HG02759 (cell line): ENCODE measurements at regions not wholly inside any gene's neighbourhood (a gene's known extent, or its start where the extent isn't known, plus 50 kb on each side); places are given as distances from the start of the nearest gene placed in this dataset.

ENCODE experiments used
- ATAC-seq: cut with Tn5 transposase; IDR thresholded peaks from one replicate; pipeline ENCODE4 v1.9.1; 2021; ENCODE audit warnings: mild to moderate bottlenecking, moderate library complexity; ENCODE audit not compliant: unreplicated experiment

DNA sequence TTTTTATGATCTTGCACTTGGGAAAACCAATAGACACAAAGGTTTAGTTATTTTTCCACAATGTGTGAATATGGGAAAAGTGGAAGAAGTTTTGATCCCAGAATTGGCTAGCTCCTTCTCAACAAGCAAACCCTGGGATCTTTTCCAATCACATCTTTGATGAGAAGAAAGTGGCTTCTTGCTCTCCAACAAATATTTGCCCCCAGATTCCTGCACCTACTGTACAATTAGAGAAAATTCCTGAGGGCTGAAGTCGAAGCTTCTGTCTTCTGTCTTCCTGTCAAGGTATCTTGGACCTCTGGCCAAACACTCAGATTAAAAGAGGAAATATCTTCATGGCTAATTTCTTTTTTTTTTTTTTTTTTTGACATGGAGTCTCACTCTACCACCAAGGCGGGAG is 113.1 kb upstream of the SLC45A1 start:
- ATAC-seq: no peak

DNA sequence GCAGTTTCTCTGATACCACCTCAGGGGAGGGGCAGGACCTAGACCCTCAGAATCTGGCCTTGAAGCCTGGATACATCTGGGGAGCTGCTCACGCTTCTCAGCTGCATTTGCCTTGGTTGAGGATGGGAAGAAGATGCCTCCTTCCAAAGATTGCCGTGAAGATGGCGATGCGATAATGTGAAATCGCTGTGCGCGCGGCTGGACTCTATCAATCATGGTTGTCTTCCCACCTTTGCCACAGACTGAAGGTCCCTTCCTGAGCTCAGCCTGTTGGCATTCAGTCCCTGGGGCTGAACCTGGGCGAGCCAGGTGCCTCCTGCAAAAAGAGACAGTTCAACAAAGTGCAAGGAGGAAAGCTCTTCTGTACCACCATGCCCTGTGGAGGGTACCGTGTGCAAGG is 114.4 kb upstream of the SLC45A1 start:
- ATAC-seq: no peak

DNA sequence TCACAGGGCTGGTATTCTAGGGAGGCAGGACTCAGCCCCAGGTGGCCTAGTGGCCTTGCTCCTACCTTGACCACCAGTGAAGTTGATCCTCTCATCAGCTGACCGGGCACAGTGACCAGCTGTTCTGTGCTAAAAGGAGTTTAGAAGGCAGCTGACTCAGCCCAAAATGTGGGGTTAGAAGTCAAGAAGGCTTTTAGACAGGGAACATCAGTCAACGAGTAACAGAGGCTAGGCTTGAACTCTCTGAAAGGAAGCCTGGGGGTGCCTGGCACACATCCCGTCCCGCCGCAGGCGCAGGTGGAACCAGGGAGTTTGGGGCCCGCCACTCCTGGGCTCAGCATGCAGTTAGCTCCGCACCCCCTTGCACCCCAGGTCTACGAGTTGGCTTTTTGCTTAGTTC is 114.9 kb upstream of the SLC45A1 start:
- ATAC-seq: no peak

DNA sequence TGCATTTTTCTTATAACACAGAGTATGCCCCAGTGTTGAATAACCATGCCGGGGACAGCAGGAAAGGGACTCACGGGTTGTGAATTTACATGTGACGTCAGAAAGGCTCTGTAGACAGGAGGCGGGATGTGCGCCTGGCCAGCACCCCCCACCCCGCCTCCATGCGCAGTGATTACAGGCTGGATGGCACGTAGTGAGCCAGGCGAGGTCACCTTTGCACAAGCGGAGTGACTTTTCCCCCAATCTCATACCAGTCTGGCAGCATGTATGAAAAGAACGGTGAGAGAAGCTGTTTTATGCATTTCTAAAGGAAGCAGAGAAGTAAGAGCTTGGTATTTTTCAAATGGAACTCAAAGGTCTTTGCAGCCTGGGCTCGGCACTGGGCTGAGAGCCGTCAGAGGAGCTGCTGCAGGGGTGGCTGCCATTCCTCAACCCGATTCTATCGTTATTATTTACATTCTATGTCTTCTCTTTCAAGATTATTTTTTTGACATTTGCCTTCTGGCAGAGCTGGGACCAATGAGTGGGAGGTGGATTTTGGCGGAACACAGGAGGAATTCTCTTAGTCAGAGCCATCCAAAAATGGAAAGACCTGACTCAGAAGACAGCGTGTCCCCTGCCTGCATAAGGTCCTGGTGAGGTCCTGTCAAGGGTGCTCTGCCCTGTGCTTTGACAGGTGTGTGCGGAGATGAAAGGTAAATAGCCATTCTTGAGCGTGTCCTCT is 115.6 kb upstream of the SLC45A1 start:
- ATAC-seq: no peak

DNA sequence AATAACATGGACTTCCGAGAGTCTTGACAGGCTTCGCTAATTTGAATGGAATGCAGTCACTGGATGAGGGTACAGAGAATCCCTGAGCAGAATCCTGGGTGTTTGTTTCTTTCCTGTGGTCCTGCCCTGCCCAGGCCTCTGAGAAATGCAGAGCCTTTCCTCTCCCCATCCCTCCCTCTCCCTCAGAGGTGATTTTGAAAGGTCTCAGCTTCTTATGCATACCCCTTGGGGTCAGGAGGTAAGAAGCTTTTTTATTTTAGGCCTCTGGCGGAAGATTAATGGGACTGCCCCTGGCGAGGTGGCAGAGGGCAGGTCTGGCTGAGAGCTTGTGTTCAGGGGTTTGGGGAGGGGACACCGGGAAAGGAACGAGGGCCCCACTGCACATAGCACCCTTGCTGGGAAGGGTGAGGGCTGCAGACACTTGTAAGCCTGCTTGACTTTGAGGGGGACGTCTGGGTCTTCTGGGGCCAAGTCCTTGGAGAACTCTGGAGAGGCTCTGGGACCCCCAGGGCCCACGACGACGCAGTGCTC is 116.5 kb upstream of the SLC45A1 start:
- no peak for ATAC-seq

DNA sequence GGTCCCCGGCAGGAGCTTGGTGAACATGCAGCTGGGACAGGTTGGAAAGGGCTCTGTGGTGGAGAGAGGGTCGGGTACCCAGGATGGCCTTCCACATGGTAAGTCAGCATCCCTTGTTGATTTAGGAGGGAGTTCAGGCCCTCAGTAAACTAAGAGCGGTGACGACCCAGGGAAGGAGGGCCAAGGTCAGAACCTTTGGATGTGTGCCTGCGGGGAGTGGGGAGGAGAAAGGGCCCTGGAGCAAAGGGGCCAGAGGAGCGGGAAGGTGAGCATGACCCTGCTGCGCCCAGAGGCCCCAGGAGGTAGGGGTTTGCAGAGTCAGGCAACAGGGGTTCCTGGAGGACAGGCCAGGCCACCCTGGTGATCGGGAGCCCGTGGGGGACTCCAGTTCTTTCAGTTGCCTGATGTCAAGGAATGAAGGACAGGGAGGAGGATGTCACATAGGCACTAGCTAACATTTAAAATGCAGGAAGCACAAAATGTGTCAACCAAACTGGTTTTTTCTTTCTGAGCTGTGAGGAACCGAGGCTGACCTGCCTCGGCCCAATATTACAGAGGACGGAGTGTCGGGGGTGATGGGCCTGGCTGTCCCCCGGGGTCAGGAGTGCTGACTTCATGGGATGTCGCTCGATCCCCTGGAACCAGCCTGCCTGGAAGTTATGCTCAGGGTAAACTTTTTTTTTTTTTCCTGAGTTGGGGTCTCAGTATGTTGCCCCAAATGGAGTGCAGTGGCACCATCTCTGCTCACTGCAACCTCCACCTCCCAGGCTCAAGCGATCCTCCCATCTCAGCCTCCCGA is 117.4 kb upstream of the SLC45A1 start:
- no peak for ATAC-seq

DNA sequence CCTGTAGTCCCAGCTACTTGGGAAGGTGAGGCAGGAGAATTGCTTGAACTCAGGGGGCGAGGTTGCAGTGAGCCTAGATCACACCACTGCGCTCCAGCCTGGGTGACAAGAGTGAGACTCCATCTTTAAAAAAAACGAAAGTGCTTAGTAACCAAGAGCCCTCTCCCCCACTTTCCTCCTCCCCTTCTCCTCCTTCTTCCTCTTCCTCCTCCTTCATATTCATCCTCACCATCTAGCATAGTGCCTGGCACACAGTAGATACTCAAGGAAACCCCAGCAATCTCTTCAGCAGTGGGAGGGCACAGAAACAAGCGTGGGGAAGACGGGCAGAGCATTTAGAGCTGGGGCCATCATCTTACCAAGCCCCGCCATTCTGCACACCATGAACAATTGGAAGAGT is 119.4 kb upstream of the SLC45A1 start:
- ATAC-seq: no peak

DNA sequence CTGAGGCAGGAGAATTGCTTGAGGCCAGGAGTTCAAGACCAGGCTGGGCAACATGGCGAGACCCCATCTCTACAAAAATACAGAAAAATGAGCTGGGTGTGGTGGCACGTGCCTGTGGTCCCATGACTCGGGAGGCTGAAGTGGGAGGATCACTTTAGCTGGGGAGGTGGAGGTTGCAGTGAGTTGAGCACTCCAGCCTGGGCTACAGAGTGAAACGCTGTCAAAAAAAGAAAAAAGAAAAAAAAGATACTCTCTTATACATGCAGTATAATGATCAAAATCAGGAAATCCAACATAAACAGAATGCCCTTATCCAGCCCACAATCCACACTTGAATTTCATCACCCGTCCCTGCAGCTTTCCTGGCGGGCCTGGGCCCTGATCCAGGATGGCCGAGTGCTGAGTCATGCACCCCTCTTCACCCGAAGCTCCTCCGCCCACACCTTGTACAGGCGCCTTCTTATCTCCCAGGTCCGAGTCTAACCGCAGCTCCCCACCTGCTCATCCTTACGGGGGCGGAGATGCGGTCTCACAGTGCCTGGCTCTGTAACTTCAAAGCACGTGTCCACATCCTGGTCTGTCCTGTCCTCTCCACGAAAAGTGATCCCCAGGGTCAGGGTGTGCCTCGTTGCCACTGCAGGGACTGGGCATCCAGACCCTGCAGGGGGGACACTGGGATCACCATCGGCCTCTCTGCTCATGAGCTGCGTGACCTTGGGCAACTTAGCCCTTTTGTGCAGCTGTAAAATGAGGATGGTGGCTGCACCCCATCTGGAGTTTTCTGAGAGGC is 120.2 kb upstream of the SLC45A1 start:
- no peak for ATAC-seq

DNA sequence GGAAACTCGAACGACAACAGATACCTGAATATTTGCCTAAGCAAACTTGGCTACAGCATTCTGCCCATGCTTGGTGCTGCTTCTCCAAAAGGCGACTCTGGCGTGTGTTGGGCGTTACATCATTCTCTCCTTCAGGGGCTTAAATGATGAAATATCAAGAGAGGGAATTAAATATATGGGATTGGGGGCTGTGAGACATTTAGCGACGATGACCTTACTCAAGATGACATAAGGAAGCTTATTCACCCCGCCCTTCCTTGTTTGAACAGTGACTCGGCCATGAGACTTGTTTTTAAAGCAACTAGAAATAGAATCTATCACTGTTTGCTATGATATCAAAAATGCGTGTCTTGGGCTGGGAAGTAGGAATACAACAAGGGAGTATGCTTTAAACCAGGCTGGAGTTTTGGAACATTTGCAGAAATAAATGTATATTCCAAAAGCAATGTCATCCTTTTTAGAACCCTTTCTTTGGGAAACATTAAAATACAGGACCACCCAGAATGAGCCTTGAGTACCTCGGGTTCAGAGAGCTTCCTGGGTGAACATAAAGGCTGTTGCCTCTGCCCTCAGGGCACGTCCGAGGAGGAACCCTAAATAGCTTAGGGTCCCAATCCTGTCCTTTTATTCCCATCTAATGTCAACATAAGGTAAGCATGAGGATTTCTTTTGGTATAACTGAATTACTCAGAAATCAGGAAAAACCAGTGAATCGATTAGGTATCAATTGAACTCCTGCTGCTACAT is 123.3 kb upstream of the SLC45A1 start:
- no peak for ATAC-seq

DNA sequence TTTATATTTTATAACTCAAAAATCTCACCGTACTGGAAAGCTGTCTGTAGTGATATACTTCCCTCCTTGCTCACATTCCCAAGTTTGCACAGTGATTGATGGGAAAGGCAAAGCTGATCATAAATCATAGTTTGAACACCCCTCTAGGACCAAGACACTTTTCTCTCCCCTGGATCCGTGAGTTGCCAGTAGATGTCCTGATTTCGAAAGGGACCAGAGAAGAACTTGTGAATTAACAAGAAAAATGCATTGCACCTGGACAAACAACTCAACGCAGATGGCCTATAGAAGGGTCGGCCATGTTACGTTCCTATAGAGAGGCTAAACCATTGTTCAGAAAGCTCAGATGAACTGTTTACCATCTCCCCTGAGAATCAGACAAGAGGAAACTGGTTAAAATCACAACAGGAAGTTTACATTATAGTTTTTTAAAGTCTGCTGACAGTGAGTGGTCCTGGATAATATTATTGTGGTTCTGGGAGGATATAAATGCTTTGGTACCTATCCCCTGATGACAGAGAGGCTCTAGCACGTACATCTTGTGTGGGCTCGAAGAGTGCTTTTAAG is 124.0 kb upstream of the SLC45A1 start:
- ATAC-seq: no peak

DNA sequence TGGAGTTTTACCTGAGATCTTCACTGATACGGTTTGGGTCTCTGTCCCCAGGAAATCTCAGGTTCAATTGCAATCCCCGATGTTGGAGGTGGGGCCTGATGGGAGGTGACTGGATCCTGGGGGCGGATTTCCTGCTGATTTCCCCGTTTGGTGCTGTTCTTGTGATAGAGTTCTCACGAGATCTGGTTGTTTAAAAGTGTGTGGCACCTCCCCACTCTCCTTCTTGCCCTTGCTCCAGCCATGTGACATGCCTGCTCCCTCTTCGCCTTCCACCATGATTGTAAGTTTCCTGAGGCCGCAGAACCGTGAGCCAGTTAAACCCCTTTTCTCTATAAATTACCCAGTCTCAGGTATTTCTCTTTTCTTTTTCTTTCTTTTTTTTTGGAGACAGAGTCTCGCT is 126.4 kb upstream of the SLC45A1 start:
- no peak for ATAC-seq

DNA sequence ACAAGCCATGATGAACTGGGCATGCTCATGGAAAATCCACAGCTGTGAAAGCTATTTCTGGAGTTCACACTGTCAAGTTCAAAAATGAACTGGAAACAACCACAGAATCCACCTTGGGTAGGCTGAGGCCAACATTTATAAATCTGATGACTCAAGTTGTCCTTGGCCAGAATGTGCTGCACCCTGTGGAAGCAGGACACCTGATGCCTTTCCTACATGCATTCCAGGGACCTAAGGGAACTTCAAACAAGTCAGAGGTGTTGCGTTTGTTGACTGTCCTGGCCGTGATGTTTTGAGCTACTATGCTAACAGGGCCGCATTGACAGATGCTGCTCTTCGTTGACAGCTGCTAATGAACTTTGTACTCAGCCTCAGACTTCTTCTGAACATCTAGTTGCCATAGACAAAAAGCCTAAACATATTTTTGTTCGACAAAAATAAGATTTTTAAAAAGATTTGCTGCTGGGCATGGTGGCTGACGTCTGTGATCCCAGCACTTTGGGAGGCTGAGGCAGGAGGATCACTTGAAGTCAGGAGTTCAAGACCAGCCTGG is 127.9 kb upstream of the SLC45A1 start:
- no peak for ATAC-seq

DNA sequence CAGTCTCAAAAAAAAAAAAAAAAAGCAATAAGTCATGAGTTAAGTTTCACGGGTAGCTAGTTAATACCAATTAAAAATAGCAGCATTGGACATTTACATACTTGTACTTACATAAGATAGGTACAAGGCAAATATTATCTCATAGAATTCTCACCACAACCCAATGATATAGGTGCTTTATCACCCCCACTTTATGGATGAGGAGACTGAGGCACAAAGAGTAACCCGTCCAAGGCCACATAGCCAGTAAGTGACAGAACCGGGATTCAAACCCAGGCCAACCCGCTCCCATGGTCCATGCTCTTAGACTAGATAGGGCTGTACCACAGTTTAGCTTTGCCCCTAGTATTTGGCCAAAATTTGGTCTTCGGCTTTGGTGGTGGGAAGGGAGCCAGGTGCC is 132.5 kb upstream of the SLC45A1 start:
- ATAC-seq: no peak

DNA sequence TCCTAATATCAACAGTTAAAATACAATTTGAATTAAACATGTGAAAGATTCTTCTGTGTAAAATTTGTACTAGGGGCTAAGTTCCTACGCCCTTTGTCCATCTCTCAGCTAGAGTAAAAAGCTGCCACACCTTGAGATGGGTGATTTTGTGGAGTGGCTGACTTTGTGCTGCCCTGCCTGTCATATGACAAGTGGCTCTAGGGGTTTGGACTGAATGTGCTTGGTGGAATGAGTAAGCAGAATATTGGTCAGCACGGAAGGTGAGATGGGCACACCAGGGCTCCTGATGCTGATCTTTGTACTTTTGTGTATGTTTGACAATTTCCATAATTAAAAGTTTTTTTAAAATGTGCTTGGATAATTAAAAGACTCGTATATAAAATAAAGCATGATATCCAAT is 133.6 kb upstream of the SLC45A1 start:
- ATAC-seq: no peak

DNA sequence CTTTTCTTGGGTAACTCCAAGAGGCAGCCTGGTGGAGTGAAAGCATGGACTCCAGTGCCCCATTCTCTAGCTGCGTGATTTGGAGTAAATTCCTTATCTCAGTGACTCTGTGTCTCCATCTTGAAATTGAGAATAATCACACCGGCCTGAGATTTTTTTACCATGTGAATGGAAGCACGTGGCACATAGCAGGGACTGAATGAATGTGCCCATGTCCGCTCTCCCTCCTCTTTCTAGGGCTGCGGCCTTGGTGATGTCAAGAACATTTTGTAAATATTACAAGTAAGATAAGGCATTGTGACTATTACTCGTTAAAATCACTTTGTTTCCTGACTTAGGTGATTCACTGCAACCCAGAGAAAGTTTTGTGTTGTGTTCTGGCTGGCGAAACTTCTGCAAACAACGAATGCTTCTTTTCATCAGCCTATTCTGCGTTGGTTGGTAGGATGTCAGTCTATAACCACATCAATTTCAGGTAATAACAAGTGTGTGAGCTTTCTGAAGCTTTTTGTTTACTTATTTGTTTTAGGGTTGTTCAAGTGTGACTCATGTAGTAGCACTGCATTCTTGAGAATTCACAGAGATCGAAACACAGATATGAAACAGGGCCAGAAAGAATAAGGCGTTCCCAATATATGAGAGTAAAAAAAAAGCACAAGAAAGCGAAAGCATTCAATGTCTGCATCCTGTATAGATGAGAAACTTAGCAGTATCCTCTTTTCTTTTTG is 135.7 kb upstream of the SLC45A1 start:
- ATAC-seq: no peak

DNA sequence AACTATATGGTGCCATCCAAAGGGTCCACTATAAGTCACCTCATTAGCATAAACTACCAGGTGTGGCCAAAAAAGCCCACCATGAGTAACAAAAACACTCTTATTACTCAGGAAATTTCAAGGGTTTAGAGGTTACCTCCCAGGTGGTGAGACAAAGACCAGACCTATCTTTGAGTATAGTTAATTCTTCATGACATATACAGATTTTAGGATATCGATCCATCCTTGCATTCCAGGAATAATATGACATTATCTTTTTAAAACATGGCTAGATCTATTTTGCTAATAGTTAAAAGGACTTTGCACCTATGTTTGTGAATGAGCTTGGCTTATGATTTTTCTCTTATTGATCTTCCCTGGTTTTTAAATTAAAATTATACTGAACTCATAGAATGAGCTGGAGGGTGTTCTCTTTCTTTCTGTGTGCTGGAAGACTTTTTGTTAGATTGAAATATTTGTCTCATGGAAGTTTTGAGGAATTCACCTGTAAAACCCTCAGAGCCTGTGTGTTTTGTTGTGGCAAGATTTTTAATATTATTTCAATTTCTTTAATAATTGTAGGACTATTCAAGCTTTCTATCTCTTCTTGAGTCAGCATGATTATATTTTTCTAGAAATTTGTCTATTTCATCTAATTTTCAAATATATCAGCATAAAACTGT is 138.7 kb upstream of the SLC45A1 start:
- no peak for ATAC-seq

DNA sequence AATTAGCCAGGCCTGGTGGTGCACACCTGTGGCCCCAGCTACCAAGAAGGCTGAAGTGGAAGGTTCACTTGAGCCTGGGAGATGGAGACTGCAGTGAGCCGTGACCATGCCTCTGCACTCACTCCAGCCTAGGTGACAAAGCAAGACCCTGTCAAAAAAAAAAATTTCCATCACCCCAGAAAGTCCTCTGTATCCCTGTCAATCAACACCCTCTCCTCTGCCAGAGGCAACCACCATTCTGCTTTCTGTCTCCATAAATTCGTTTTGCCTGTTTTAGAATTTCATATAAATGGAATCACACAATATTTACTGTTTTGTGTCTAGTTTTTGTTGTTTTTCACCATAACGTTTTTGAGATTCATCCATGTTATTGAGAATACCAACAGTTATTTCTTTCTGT is 141.6 kb upstream of the SLC45A1 start:
- ATAC-seq: no peak

DNA sequence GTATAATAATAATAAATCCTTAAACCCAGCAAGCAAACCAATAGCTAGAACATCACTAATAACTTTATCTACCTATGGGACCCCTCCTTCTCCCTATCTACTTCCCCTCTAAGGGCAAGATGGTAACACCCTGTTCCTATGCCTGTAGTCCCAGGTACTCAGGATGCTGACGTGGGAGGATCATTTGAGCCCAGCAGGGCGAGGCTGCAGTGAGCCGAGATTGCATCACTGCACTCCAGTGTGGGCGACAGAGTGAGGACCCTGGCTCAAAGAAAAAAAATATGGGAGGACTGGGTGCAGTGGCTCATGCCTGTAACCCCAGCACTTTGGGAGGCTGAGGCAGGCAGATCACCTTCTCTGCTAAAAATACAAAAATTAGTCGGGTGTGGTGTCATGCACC is 143.1 kb upstream of the SLC45A1 start:
- no peak for ATAC-seq
